ENCODE measurements at regions not wholly inside any gene's neighbourhood (a gene's known extent, or its start where the extent isn't known, plus 50 kb on each side); places are given as distances from the start of the nearest gene placed in this dataset.

DNA sequence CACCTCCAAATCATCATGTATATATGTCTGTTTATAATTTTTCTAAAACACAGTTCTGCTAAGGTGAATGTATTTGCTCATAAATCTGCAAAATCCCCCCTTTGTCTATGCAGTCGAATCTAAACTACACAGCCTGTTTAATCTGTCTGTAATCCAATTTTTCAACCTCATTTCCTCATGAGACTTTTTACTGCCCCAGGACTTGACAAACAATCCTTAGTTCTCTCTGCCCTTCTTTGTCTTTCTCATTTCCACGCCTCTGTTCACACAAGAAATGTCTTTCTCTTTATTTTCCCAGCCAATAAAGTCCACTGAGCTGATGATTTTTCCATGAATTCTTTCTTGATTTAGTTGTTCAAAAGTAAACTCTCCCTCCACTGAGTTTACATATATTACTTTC, 1154.3 kb downstream of the FAM181B start:
- H3K9me3 ChIP-seq (replicated peaks in 1 of 3): no peaks in the 10 kb centered on the region
- no peaks in the 10 kb centered on the region for H3K4me1 ChIP-seq (replicated peaks in 1 of 2)
- TF ChIP-seq POLR2A (IDR thresholded peaks at IDR 0.05): no peak
- TF ChIP-seq, protein P1, sequence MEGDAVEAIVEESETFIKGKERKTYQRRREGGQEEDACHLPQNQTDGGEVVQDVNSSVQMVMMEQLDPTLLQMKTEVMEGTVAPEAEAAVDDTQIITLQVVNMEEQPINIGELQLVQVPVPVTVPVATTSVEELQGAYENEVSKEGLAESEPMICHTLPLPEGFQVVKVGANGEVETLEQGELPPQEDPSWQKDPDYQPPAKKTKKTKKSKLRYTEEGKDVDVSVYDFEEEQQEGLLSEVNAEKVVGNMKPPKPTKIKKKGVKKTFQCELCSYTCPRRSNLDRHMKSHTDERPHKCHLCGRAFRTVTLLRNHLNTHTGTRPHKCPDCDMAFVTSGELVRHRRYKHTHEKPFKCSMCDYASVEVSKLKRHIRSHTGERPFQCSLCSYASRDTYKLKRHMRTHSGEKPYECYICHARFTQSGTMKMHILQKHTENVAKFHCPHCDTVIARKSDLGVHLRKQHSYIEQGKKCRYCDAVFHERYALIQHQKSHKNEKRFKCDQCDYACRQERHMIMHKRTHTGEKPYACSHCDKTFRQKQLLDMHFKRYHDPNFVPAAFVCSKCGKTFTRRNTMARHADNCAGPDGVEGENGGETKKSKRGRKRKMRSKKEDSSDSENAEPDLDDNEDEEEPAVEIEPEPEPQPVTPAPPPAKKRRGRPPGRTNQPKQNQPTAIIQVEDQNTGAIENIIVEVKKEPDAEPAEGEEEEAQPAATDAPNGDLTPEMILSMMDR (IDR thresholded peaks at IDR 0.05): no peak
- intact Hi-C loops (cut with DNase I): no loop called here
- H3K27ac ChIP-seq: no peak overlapping the region
- H3K4me3 ChIP-seq: no peak overlapping the region
- H3K27me3 ChIP-seq: no peaks in the 10 kb centered on the region
- no peak for DNase-seq
- H3K36me3 ChIP-seq (replicated peaks in 1 of 2): no peaks in the 10 kb centered on the region
- WGBS, 4 donors: 45 to 56% (median 52%) methylated on average over 2 of the region's 2 CpGs

DNA sequence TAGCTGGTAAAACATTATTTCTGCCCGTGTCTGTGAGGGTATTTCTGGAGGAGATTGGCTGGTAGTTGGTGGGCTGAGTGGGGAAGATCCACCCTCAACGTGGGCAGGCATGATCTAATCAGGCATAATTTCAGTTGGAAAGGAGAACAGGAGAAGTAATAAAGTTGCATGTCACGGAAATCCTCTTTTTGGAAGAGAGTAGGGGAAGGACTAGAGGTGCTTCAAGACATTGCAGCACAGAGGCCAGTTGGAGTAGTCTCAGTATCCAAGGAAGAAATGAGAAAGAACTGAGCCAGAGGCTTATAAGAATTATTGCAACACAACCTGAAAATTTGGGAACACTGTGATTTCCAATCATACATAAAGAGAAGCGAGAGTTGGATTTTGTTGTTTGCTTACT, 1155.1 kb downstream of the FAM181B start:
- no peaks in the 10 kb centered on the region for H3K27me3 ChIP-seq
- H3K4me3 ChIP-seq: no peak overlapping the region
- intact Hi-C loops (cut with DNase I): no loop called here
- WGBS, 4 donors: 59 to 73% (median 62%) methylated on average over 4 of the region's 4 CpGs
- H3K27ac ChIP-seq: no peak overlapping the region
- no peaks in the 10 kb centered on the region for H3K36me3 ChIP-seq (replicated peaks in 1 of 2)
- no peaks in the 10 kb centered on the region for H3K4me1 ChIP-seq (replicated peaks in 1 of 2)
- no peaks in the 10 kb centered on the region for H3K9me3 ChIP-seq (replicated peaks in 1 of 3)
- no peak for DNase-seq
- TF ChIP-seq POLR2A (IDR thresholded peaks at IDR 0.05): no peak
- TF ChIP-seq, protein P1 (IDR thresholded peaks at IDR 0.05): no peak

DNA sequence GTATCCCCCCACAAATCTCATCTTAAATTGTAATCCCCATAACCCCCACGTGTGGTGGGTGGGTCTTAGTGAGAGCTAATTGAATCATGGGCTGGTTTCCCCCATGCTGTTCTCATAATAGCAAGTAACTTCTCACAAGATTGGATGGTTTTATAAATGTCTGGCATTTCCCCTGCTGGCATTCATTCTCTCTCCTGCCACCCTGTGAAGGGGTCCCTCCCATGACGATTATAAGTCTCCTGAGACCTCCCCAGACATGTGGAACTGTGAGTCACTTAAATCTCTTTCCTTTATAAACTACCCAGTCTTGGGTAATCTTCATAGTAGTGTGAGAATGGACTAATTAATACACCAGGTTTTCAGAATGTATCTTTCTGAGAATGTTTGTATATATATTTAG, 1159.4 kb downstream of the FAM181B start:
- Histone ChIP-seq H3K27ac (no peak overlapping the region), H3K4me3 (no peak overlapping the region), H3K27me3 (no peaks in the 10 kb centered on the region), H3K9me3 (replicated peaks in 1 of 3) (peaks cover 0 to 3% (median 0%) of the 10 kb centered on the region in 3 donors), H3K4me1 (replicated peaks in 1 of 2) (no peaks in the 10 kb centered on the region), H3K36me3 (replicated peaks in 1 of 2) (no peaks in the 10 kb centered on the region)
- WGBS, 4 donors: 28 to 51% (median 40%) methylated on average over 2 of the region's 2 CpGs
- intact Hi-C loops (cut with DNase I): no loop called here
- no peak for TF ChIP-seq POLR2A (IDR thresholded peaks at IDR 0.05)
- TF ChIP-seq, protein P1 (IDR thresholded peaks at IDR 0.05): no peak
- DNase-seq: no peak

DNA sequence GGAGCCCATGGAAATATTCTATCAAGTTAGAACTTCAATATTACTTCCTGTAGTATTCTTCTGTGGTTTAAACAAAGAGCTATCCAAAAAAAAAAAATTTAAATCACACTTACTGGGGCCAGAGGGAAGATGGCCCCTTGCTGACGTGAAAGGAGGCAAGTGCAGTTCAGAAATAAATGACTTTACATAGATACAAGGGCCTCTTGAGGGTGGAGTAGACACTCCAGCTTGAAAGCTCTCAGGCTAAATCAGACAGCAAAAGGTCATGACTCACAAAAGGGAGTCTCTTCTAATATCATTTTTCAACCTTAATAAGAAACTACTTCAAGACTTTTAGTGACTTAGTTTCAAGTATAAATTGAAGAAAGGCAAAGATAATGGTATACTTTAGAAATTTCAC, 1160.3 kb downstream of the FAM181B start:
- 55 to 79% (median 68%) methylated on average over 1 of the region's 1 CpG for WGBS, 4 donors
- Histone ChIP-seq H3K36me3 (replicated peaks in 1 of 2) (no peaks in the 10 kb centered on the region), H3K4me3 (no peak overlapping the region), H3K27me3 (no peaks in the 10 kb centered on the region), H3K27ac (no peak overlapping the region), H3K9me3 (replicated peaks in 1 of 3) (peaks cover 0 to 5% (median 0%) of the 10 kb centered on the region in 3 donors), H3K4me1 (replicated peaks in 1 of 2) (no peaks in the 10 kb centered on the region)
- intact Hi-C loops (cut with DNase I): no loop called here
- TF ChIP-seq, protein P1 (IDR thresholded peaks at IDR 0.05): no peak
- TF ChIP-seq POLR2A (IDR thresholded peaks at IDR 0.05): no peak
- DNase-seq: no peak

Data from adrenal gland (tissue), 9 donors.